Upper lobe of left lung (tissue), 6 donors: ENCODE measurements at regions not wholly inside any gene's neighbourhood (a gene's known extent, or its start where the extent isn't known, plus 50 kb on each side); places are given as distances from the start of the nearest gene placed in this dataset.

Source experiments
- ATAC-seq, 2 donors: fragments of 200-7000 bp; cut with Tn5 transposase; one replicate each; pipeline ENCODE4 v1.9.1; 2022; ENCODE audit warnings: mild to moderate bottlenecking in 2 of 2, moderate library complexity in 2 of 2; ENCODE audit not compliant: low FRiP score in 2 of 2
- DNase-seq, 2 donors: peaks; one replicate each; pipeline ENCODE4 v3.0.0-alpha.2; 2019 to 2020
- H3K27ac ChIP-seq, 4 donors: fragments of 200-600 bp; sonication (generic); one replicate each; pipeline ENCODE4 v1.5.1; 2016 to 2019
- H3K27me3 ChIP-seq, 4 donors: fragments of 200-600 bp; sonication (generic); one replicate each; pipeline ENCODE4 v1.5.1; 2017 to 2019
- H3K36me3 ChIP-seq, 4 donors: fragments of 200-600 bp; sonication (generic); one replicate each; pipeline ENCODE4 v1.5.1; 2016 to 2019
- H3K4me1 ChIP-seq, 4 donors: fragments of 200-600 bp; sonication (generic); one replicate each; pipeline ENCODE4 v1.5.1; 2018 to 2019
- H3K4me3 ChIP-seq, 4 donors: fragments of 200-600 bp; sonication (generic); one replicate each; pipeline ENCODE4 v1.5.1; 2017 to 2019; ENCODE audit warnings: mild to moderate bottlenecking in 2 of 4, moderate library complexity in 1 of 4
- H3K9me3 ChIP-seq, 4 donors: fragments of 200-600 bp; sonication (generic); one replicate each; pipeline ENCODE4 v1.5.1; 2018 to 2019
- CTCF ChIP-seq, 6 experiments: fragments of 450-650 bp in 4 of 6; fragments of 200-600 bp in 2 of 6; sonication (generic) in 2 of 6; IDR thresholded peaks; one replicate each; pipeline ENCODE4 v1.5.1; 2016 to 2019; ENCODE audit warnings: antibody characterized with exemption in 6 of 6
- EP300 ChIP-seq, 4 donors: sonication (generic); formaldehyde crosslinking; IDR thresholded peaks; one replicate each; pipeline ENCODE4 v1.5.1; 2017; ENCODE audit warnings: antibody characterized with exemption in 4 of 4, control low read depth in 2 of 4
- POLR2A ChIP-seq, 4 donors: fragments of 450-650 bp; IDR thresholded peaks; one replicate each; pipeline ENCODE4 v1.5.1; 2016 to 2017; ENCODE audit warnings: antibody characterized with exemption in 4 of 4, mild to moderate bottlenecking in 2 of 4
- POLR2AphosphoS5 ChIP-seq, 2 donors: sonication (generic); formaldehyde crosslinking; IDR thresholded peaks; one replicate each; pipeline ENCODE4 v1.5.1; 2017; ENCODE audit warnings: antibody characterized with exemption in 2 of 2
- WGBS, 2 donors: methylation state at CpG; one replicate each; pipeline ENCODE4 v1.1.5; 2017 to 2018; 5-methylcytosine and 5-hydroxymethylcytosine counted together
- donor health status: DM: no; HTN: no; CAD: no; lungs with moderate emphysema.
- donor health status: DM: no; HTN: yes; CAD: no; lungs with severe emphysema.

- Histone ChIP-seq H3K36me3 (no peaks in the 10 kb centered on the region), H3K4me3 (no peak overlapping the region), H3K9me3 (no peaks in the 10 kb centered on the region), H3K27ac (no peak overlapping the region), H3K4me1 (no peaks in the 10 kb centered on the region), H3K27me3 (no peaks in the 10 kb centered on the region)
- WGBS, 2 donors: 65 to 78% methylated on average over 2 of the region's 2 CpGs
- TF ChIP-seq EP300 (IDR thresholded peaks at IDR 0.05) (no peak), CTCF (IDR thresholded peaks at IDR 0.05) (no peak), POLR2A (IDR thresholded peaks at IDR 0.05) (no peak), POLR2AphosphoS5 (IDR thresholded peaks at IDR 0.05) (no peak)
- no peak for DNase-seq
- no peak for ATAC-seq
Measured at GRCh38 chr5:74013222-74013621, 387.2 kb downstream of the ARHGEF28 start.

GRCh38 chr5:74009502-74009901, 383.5 kb downstream of the ARHGEF28 start:
- ATAC-seq (no peak), DNase-seq (no peak)
- WGBS, 2 donors: 13 to 50% methylated on average over 1 of the region's 1 CpG

GRCh38 chr5:74007193-74007592, 381.2 kb downstream of the ARHGEF28 start:
- no peak for DNase-seq
- TF ChIP-seq POLR2AphosphoS5 (IDR thresholded peaks at IDR 0.05): no peak
- TF ChIP-seq CTCF (IDR thresholded peaks at IDR 0.05): no peak
- TF ChIP-seq POLR2A (IDR thresholded peaks at IDR 0.05): no peak
- TF ChIP-seq EP300 (IDR thresholded peaks at IDR 0.05): no peak
- Histone ChIP-seq H3K36me3 (no peaks in the 10 kb centered on the region), H3K4me3 (no peak overlapping the region), H3K27ac (no peak overlapping the region), H3K27me3 (no peaks in the 10 kb centered on the region), H3K4me1 (no peaks in the 10 kb centered on the region), H3K9me3 (no peaks in the 10 kb centered on the region)
- no peak for ATAC-seq
- 0% methylated on average over 1 of the region's 1 CpG for WGBS, 2 donors

More at GRCh38 chr5:74009502-74009901, 383.5 kb downstream of the ARHGEF28 start:
- Histone ChIP-seq H3K27ac (no peak overlapping the region), H3K4me3 (no peak overlapping the region), H3K27me3 (no peaks in the 10 kb centered on the region), H3K4me1 (no peaks in the 10 kb centered on the region), H3K36me3 (no peaks in the 10 kb centered on the region), H3K9me3 (no peaks in the 10 kb centered on the region)
- TF ChIP-seq POLR2A (IDR thresholded peaks at IDR 0.05) (no peak), CTCF (IDR thresholded peaks at IDR 0.05) (no peak), POLR2AphosphoS5 (IDR thresholded peaks at IDR 0.05) (no peak), EP300 (IDR thresholded peaks at IDR 0.05) (no peak)

- Histone ChIP-seq H3K27ac (no peak overlapping the region), H3K27me3 (no peaks in the 10 kb centered on the region), H3K4me1 (no peaks in the 10 kb centered on the region), H3K36me3 (no peaks in the 10 kb centered on the region), H3K4me3 (no peak overlapping the region), H3K9me3 (no peaks in the 10 kb centered on the region)
- TF ChIP-seq POLR2A (IDR thresholded peaks at IDR 0.05): no peak
- no peak for TF ChIP-seq EP300 (IDR thresholded peaks at IDR 0.05)
- no peak for TF ChIP-seq POLR2AphosphoS5 (IDR thresholded peaks at IDR 0.05)
- 80 to 83% methylated on average over 3 of the region's 3 CpGs for WGBS, 2 donors
- ATAC-seq: peak in 1 of 2 donors; percentile 42
- DNase-seq: no peak
Measured at GRCh38 chr5:73999297-73999696, 373.3 kb downstream of the ARHGEF28 start.

- Histone ChIP-seq H3K4me3 (no peak overlapping the region), H3K36me3 (no peaks in the 10 kb centered on the region), H3K4me1 (no peaks in the 10 kb centered on the region), H3K9me3 (no peaks in the 10 kb centered on the region), H3K27ac (no peak overlapping the region), H3K27me3 (no peaks in the 10 kb centered on the region)
- DNase-seq: no peak
- peak in 1 of 2 donors; percentile 83 for ATAC-seq
- WGBS, 2 donors: 64 to 71% methylated on average over 4 of the region's 4 CpGs
- TF ChIP-seq CTCF (IDR thresholded peaks at IDR 0.05) (no peak), EP300 (IDR thresholded peaks at IDR 0.05) (no peak), POLR2AphosphoS5 (IDR thresholded peaks at IDR 0.05) (no peak), POLR2A (IDR thresholded peaks at IDR 0.05) (no peak)
Measured at GRCh38 chr5:73998489-73998888, 372.5 kb downstream of the ARHGEF28 start.
